Mesenchymal stem cell (in vitro differentiated cells and primary cell): ENCODE measurements at regions not wholly inside any gene's neighbourhood (a gene's known extent, or its start where the extent isn't known, plus 50 kb on each side); places are given as distances from the start of the nearest gene placed in this dataset.

Experiments used
- DNase-seq: peaks from one replicate; pipeline ENCODE4 v3.0.0-alpha.2; 2013
- H2AFZ ChIP-seq: one replicate; pipeline ENCODE4 v1.6.1; 2013; ENCODE audit warnings: low read depth, mild to moderate bottlenecking, control low read depth, inconsistent platforms, low read length, moderate library complexity
- H2AK5ac ChIP-seq: 2 replicates; pipeline ENCODE4 v1.6.1; 2013; ENCODE audit warnings: low read length, moderate library complexity, mild to moderate bottlenecking, inconsistent platforms; ENCODE audit not compliant: severe bottlenecking
- H2BK120ac ChIP-seq: one replicate; pipeline ENCODE4 v1.6.1; 2013; ENCODE audit warnings: low read depth, mild to moderate bottlenecking, inconsistent platforms, low read length, moderate library complexity
- H2BK12ac ChIP-seq, 2 experiments: one replicate each; pipeline ENCODE4 v1.6.1; 2013; ENCODE audit warnings: inconsistent platforms in 2 of 2, low read length in 2 of 2, mild to moderate bottlenecking in 2 of 2, moderate library complexity in 2 of 2, control low read depth in 1 of 2
- H2BK15ac ChIP-seq: one replicate; pipeline ENCODE4 v1.6.1; 2013; ENCODE audit warnings: mild to moderate bottlenecking, low read depth, inconsistent platforms; ENCODE audit not compliant: poor library complexity, severe bottlenecking
- H2BK5ac ChIP-seq: 2 replicates; pipeline ENCODE4 v1.6.1; 2013; ENCODE audit warnings: low read depth, mild to moderate bottlenecking, low read length, control low read depth, inconsistent platforms; ENCODE audit not compliant: poor library complexity, severe bottlenecking
- H3K14ac ChIP-seq, 2 experiments: one replicate each; pipeline ENCODE4 v1.6.1; 2013; ENCODE audit warnings: inconsistent platforms in 2 of 2, low read length in 2 of 2, control low read depth in 1 of 2, mild to moderate bottlenecking in 1 of 2, moderate library complexity in 1 of 2
- H3K18ac ChIP-seq, 2 experiments: one replicate each; pipeline ENCODE4 v1.6.1; 2013; ENCODE audit warnings: inconsistent platforms in 2 of 2, low read length in 2 of 2, control low read depth in 1 of 2, low read depth in 1 of 2, mild to moderate bottlenecking in 1 of 2
- H3K23ac ChIP-seq, 2 experiments: one replicate each; pipeline ENCODE4 v1.6.1; 2013; ENCODE audit warnings: inconsistent platforms in 2 of 2, low read length in 2 of 2, mild to moderate bottlenecking in 2 of 2, moderate library complexity in 2 of 2, control low read depth in 1 of 2
- H3K27ac ChIP-seq: 2 replicates; pipeline ENCODE4 v1.5.1; 2013; ENCODE audit warnings: mild to moderate bottlenecking, moderate library complexity, low read length, control low read depth, inconsistent platforms; ENCODE audit not compliant: poor library complexity, severe bottlenecking
- H3K27me3 ChIP-seq, 2 experiments: 2 replicates each; pipeline versions ENCODE4 v1.6.1 to v1.7.0; 2013; ENCODE audit warnings: low read length in 2 of 2, mild to moderate bottlenecking in 2 of 2, moderate library complexity in 2 of 2, control low read depth in 1 of 2, inconsistent platforms in 1 of 2; ENCODE audit not compliant: control insufficient read depth in 1 of 2, insufficient read depth in 1 of 2
- H3K36me3 ChIP-seq, 2 experiments: 2 replicates each; pipeline versions ENCODE4 v1.6.1 to v1.7.0; 2013; ENCODE audit warnings: low read length in 2 of 2, control low read depth in 1 of 2, inconsistent platforms in 1 of 2, low read depth in 1 of 2, mild to moderate bottlenecking in 1 of 2; ENCODE audit not compliant: insufficient read depth in 2 of 2, control insufficient read depth in 1 of 2
- H3K4ac ChIP-seq, 2 experiments: one replicate each; pipeline ENCODE4 v1.6.1; 2013; ENCODE audit warnings: inconsistent platforms in 2 of 2, low read length in 2 of 2, mild to moderate bottlenecking in 2 of 2, moderate library complexity in 2 of 2, control low read depth in 1 of 2, low read depth in 1 of 2
- H3K4me1 ChIP-seq: 2 replicates; pipeline ENCODE4 v1.6.1; 2013; ENCODE audit warnings: low read depth, low read length, control low read depth; ENCODE audit not compliant: control insufficient read depth, insufficient read depth
- H3K4me2 ChIP-seq: 2 replicates; pipeline ENCODE4 v1.6.1; 2013; ENCODE audit warnings: low read length, mild to moderate bottlenecking, inconsistent platforms; ENCODE audit not compliant: poor library complexity, severe bottlenecking
- H3K4me3 ChIP-seq, 2 experiments: 2 replicates each; pipeline versions ENCODE4 v1.5.1 to v1.7.0; 2013; ENCODE audit warnings: low read length in 2 of 2, mild to moderate bottlenecking in 2 of 2, control low read depth in 1 of 2, low read depth in 1 of 2; ENCODE audit not compliant: insufficient read depth in 1 of 2
- H3K79me1 ChIP-seq: replicated peaks from 2 replicates; pipeline ENCODE4 v1.6.1; 2013; ENCODE audit warnings: mild to moderate bottlenecking, control low read depth, low read length, inconsistent platforms; ENCODE audit not compliant: poor library complexity, severe bottlenecking
- H3K9ac ChIP-seq: 2 replicates; pipeline ENCODE4 v1.7.0; 2013; ENCODE audit warnings: mild to moderate bottlenecking, low read length, moderate library complexity
- H3K9me3 ChIP-seq: 2 replicates; pipeline ENCODE4 v1.7.0; 2013; ENCODE audit warnings: mild to moderate bottlenecking, low read length; ENCODE audit not compliant: control insufficient read depth
- H4K8ac ChIP-seq: one replicate; pipeline ENCODE4 v1.6.1; 2013; ENCODE audit warnings: inconsistent platforms, mild to moderate bottlenecking, low read length, moderate library complexity
- H4K91ac ChIP-seq: one replicate; pipeline ENCODE4 v1.6.1; 2013; ENCODE audit warnings: mild to moderate bottlenecking, low read length, inconsistent platforms
- WGBS: methylation state at CpG from one replicate; pipeline ENCODE4 v1.1.7; 2013; ENCODE audit warnings: mixed read lengths; 5-methylcytosine and 5-hydroxymethylcytosine counted together

DNA sequence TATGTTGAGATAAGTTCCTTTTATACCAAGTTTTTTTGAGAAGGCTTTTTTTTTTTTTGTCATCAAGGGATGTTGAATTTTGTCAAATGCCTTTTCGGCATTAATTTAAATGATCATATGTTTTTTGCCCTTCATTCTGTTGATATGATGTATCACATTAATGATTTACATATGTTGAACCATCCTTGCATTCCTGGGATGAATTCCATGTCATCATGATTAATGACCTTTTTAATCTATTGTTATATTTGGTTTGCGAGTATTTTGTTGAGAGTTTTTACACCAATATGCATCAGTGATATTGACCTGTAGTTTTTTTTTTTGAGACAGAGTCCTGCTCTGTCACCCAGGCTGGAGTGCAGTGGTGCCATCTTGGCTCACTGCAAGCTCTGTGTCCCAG is 585.7 kb upstream of the FANCL start:
- Histone ChIP-seq H3K18ac (no peak overlapping the region), H3K27me3 (no peaks in the 10 kb centered on the region), H3K9ac (no peak overlapping the region), H3K9me3 (peaks cover 50% of the 10 kb centered on the region), H2BK5ac (no peak overlapping the region), H3K4me2 (no peak overlapping the region), H4K91ac (no peak overlapping the region), H3K23ac (no peak overlapping the region), H3K27ac (no peak overlapping the region), H2AFZ (no peak overlapping the region), H2BK12ac (no peak overlapping the region), H3K79me1 (no peaks in the 10 kb centered on the region), H4K8ac (no peak overlapping the region), H3K4me1 (no peaks in the 10 kb centered on the region), H2AK5ac (no peak overlapping the region), H2BK15ac (no peak overlapping the region), H2BK120ac (no peak overlapping the region), H3K4me3 (no peak overlapping the region), H3K14ac (no peak overlapping the region), H3K4ac (no peak overlapping the region), H3K36me3 (no peaks in the 10 kb centered on the region)
- 100% methylated on average over 1 of the region's 2 CpGs for WGBS
- no peak for DNase-seq

GRCh38 chr2:58812771-58813344 is 571.7 kb upstream of the FANCL start:
- H4K8ac ChIP-seq: no peak overlapping the region
- no peak overlapping the region for H2AFZ ChIP-seq
- no peak overlapping the region for H2BK12ac ChIP-seq
- peaks cover 5% of the 10 kb centered on the region for H3K9me3 ChIP-seq
- H3K4me2 ChIP-seq: no peak overlapping the region
- H3K27ac ChIP-seq: no peak overlapping the region
- no peak overlapping the region for H2AK5ac ChIP-seq
- H3K4me1 ChIP-seq: no peaks in the 10 kb centered on the region
- H2BK5ac ChIP-seq: no peak overlapping the region
- no peak for DNase-seq
- no peak overlapping the region for H2BK120ac ChIP-seq
- H3K14ac ChIP-seq: no peak overlapping the region
- no peak overlapping the region for H3K4ac ChIP-seq
- H2BK15ac ChIP-seq: no peak overlapping the region
- H3K79me1 ChIP-seq: no peaks in the 10 kb centered on the region
- H3K27me3 ChIP-seq: no peaks in the 10 kb centered on the region
- no peak overlapping the region for H4K91ac ChIP-seq
- H3K23ac ChIP-seq: no peak overlapping the region
- no peak overlapping the region for H3K18ac ChIP-seq
- no peak overlapping the region for H3K4me3 ChIP-seq
- 44% methylated on average over 4 of the region's 4 CpGs for WGBS
- H3K9ac ChIP-seq: no peak overlapping the region
- H3K36me3 ChIP-seq: no peaks in the 10 kb centered on the region

DNA sequence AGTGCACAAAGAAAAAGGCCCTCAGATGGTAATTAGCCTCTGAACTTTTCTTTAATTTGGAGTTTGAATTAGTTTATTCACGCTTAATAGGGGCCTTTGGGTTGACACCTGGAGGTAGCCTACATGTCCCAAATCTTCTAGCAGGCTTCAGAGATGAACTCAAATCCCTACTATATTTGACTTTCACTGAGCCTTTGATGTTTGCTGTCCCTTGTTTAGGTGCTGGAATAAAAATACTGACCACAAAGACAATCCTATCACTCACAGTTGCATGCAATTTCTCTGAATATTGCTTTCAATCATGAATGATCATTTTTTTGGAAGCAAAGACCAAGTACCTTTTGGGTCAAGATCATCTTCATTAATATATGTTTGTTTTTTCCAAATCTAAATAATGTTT is 564.0 kb upstream of the FANCL start:
- Histone ChIP-seq H2AFZ (no peak overlapping the region), H3K4me1 (no peaks in the 10 kb centered on the region), H3K4me3 (no peak overlapping the region), H3K36me3 (no peaks in the 10 kb centered on the region), H2BK15ac (no peak overlapping the region), H3K4ac (no peak overlapping the region), H4K91ac (no peak overlapping the region), H3K9me3 (no peaks in the 10 kb centered on the region), H2AK5ac (no peak overlapping the region), H2BK12ac (no peak overlapping the region), H3K4me2 (no peak overlapping the region), H4K8ac (no peak overlapping the region), H3K79me1 (no peaks in the 10 kb centered on the region), H3K27me3 (no peaks in the 10 kb centered on the region), H3K9ac (no peak overlapping the region), H2BK5ac (no peak overlapping the region), H3K18ac (no peak overlapping the region), H2BK120ac (no peak overlapping the region), H3K14ac (no peak overlapping the region), H3K27ac (no peak overlapping the region), H3K23ac (no peak overlapping the region)
- DNase-seq: no peak
- WGBS: 86% methylated on average over 1 of the region's 1 CpG

- Histone ChIP-seq H3K9ac (no peak overlapping the region), H2BK12ac (no peak overlapping the region), H3K23ac (no peak overlapping the region), H3K79me1 (no peaks in the 10 kb centered on the region), H3K4me3 (no peak overlapping the region), H3K14ac (no peak overlapping the region), H2AFZ (no peak overlapping the region), H3K36me3 (no peaks in the 10 kb centered on the region), H3K9me3 (no peaks in the 10 kb centered on the region), H3K4me2 (no peak overlapping the region), H3K4me1 (no peaks in the 10 kb centered on the region), H3K27me3 (no peaks in the 10 kb centered on the region), H2BK120ac (no peak overlapping the region), H2BK15ac (no peak overlapping the region), H4K91ac (no peak overlapping the region), H2AK5ac (no peak overlapping the region), H2BK5ac (no peak overlapping the region), H3K27ac (no peak overlapping the region), H3K4ac (no peak overlapping the region), H3K18ac (no peak overlapping the region), H4K8ac (no peak overlapping the region)
- 60% methylated on average over 2 of the region's 2 CpGs for WGBS
- no peak for DNase-seq
Measured at GRCh38 chr2:58803192-58803591, 562.1 kb upstream of the FANCL start.
